K562 (cell line): ENCODE measurements at regions not wholly inside any gene's neighbourhood (a gene's known extent, or its start where the extent isn't known, plus 50 kb on each side); places are given as distances from the start of the nearest gene placed in this dataset.

Experiments used
- ATAC-seq: fragments of 200-7000 bp; cut with Tn5 transposase; 3 replicates; pipeline ENCODE4 v1.9.1; 2020; ENCODE audit warnings: moderate library complexity
- BruUV-seq: library from RNA; stranded (reverse); fragments of 400-500 nt; replicated peaks from 2 replicates; lab custom pipeline; 2021; lab: Mats Ljungman, UMichigan
- CTCF ChIA-PET: fragments of 300-600 bp; formaldehyde crosslinking; extraction: SDS; loops from one replicate; lab custom pipeline; 2021; ENCODE audit warnings: low intra/inter-chr PET ratio; lab: Yijun Ruan, JAX
- POLR2A ChIA-PET: fragments of 300-600, 350-650 bp; sonication (Branson Sonifier 250); formaldehyde crosslinking; extraction: SDS; loops from one replicate; lab custom pipeline; 2021; ENCODE audit warnings: antibody characterized with exemption, inconsistent platforms; lab: Yijun Ruan, JAX
- DNase-seq, 4 experiments: peaks; one replicate each; pipeline versions ENCODE4 v3.0.0 to v3.0.0-alpha.2; 2011 to 2018; ENCODE audit warnings: low spot score in 3 of 4, mixed read lengths in 3 of 4; ENCODE audit errors: extremely low read depth in 1 of 4
- FAIRE-seq: peaks from 2 replicates; lab custom pipeline; 2011; peaks lifted over from hg19 to GRCh38; lab: Jason Lieb, UNC
- H2AFZ ChIP-seq: 2 replicates; pipeline ENCODE4 v1.6.0; 2011; ENCODE audit warnings: low read depth, low read length, control low read depth, inconsistent platforms
- H3K27ac ChIP-seq: fragments of 200-600 bp; 3 replicates; pipeline ENCODE4 v1.8.0; 2011; ENCODE audit warnings: low read depth, mild to moderate bottlenecking, control low read depth, inconsistent platforms, low read length, moderate library complexity, mixed read lengths; ENCODE audit errors: extremely low read depth
- H3K27me3 ChIP-seq, 2 experiments: fragments of 300-600 bp in 1 of 2; 2 replicates in 1 of 2; 3 replicates in 1 of 2; pipeline versions ENCODE4 v1.6.0 to v1.8.0; 2011; ENCODE audit warnings: inconsistent platforms in 2 of 2, low read length in 2 of 2, mild to moderate bottlenecking in 1 of 2, mixed read lengths in 1 of 2, moderate library complexity in 1 of 2; ENCODE audit not compliant: control insufficient read depth in 2 of 2, insufficient read depth in 2 of 2
- H3K36me3 ChIP-seq: fragments of 300-600 bp; 3 replicates; pipeline ENCODE4 v1.8.0; 2011; ENCODE audit warnings: mild to moderate bottlenecking, low read length, inconsistent platforms; ENCODE audit not compliant: control insufficient read depth, insufficient read depth
- H3K4me1 ChIP-seq, 2 experiments: fragments of 200-600 bp in 1 of 2; replicated peaks in 1 of 2; 2 replicates in 1 of 2; 3 replicates in 1 of 2; pipeline versions ENCODE4 v1.5.1 to v1.8.0; 2011; ENCODE audit warnings: inconsistent platforms in 2 of 2, low read length in 2 of 2, mild to moderate bottlenecking in 1 of 2, mixed read lengths in 1 of 2, moderate library complexity in 1 of 2; ENCODE audit not compliant: control insufficient read depth in 2 of 2, insufficient read depth in 2 of 2
- H3K4me2 ChIP-seq: 2 replicates; pipeline ENCODE4 v1.6.1; 2011; ENCODE audit warnings: low read length, control low read depth, inconsistent platforms, mixed read lengths; ENCODE audit not compliant: insufficient read depth
- H3K4me3 ChIP-seq: fragments of 200-600 bp; sonication (generic), shearing (Covaris generic); 2 replicates; pipeline ENCODE4 v1.5.1; 2016; ENCODE audit warnings: control low read depth, inconsistent platforms
- H3K79me2 ChIP-seq: fragments of 200-600 bp; 3 replicates; pipeline ENCODE4 v1.8.0; 2011; ENCODE audit warnings: low read length, inconsistent platforms; ENCODE audit not compliant: control insufficient read depth, insufficient read depth
- H3K9ac ChIP-seq, 2 experiments: 2 replicates each; pipeline versions ENCODE4 v1.6.0 to v1.6.1; 2011; ENCODE audit warnings: low read depth in 2 of 2, low read length in 2 of 2, control low read depth in 1 of 2, inconsistent platforms in 1 of 2, mild to moderate bottlenecking in 1 of 2, mixed read lengths in 1 of 2; ENCODE audit not compliant: insufficient read depth in 1 of 2
- H3K9me1 ChIP-seq: one replicate; pipeline ENCODE4 v1.6.0; 2011; ENCODE audit warnings: inconsistent platforms, mild to moderate bottlenecking, low read length, moderate library complexity; ENCODE audit not compliant: control insufficient read depth, insufficient read depth
- H3K9me3 ChIP-seq: replicated peaks from 2 replicates; pipeline ENCODE4 v1.5.1; 2011; ENCODE audit warnings: low read depth, low read length, inconsistent platforms; ENCODE audit not compliant: control insufficient read depth, insufficient read depth
- H4K20me1 ChIP-seq: replicated peaks from 2 replicates; pipeline ENCODE4 v1.6.1; 2011; ENCODE audit warnings: low read length, inconsistent platforms, mixed read lengths; ENCODE audit not compliant: control insufficient read depth, insufficient read depth
- ARHGAP35 ChIP-seq: fragments of 450-650 bp; IDR thresholded peaks from 2 replicates; pipeline ENCODE4 v1.6.1; 2018; ENCODE audit not compliant: partially characterized antibody
- BACH1 ChIP-seq: fragments of 200-800 bp; sonication (Bioruptor generic); IDR thresholded peaks from 2 replicates; pipeline ENCODE4 v1.6.1; 2016; ENCODE audit warnings: missing genetic modification characterization, missing compliant biosample characterization
- ELF2 ChIP-seq: fragments of 250-450 bp; sonication (Bioruptor Pico); IDR thresholded peaks from 2 replicates; pipeline ENCODE4 v1.5.0; 2021; ENCODE audit warnings: mild to moderate bottlenecking
- FOS ChIP-seq: IDR thresholded peaks from 3 replicates; pipeline ENCODE4 v1.6.1; 2011; ENCODE audit not compliant: insufficient read length; ENCODE audit errors: extremely low read depth
- FOXK1 ChIP-seq: sonication (generic); formaldehyde crosslinking; IDR thresholded peaks from 2 replicates; pipeline ENCODE4 v1.8.0; 2022; ENCODE audit warnings: missing genetic modification reagents, mild to moderate bottlenecking, borderline replicate concordance
- IRF2 ChIP-seq: sonication (generic); formaldehyde crosslinking; IDR thresholded peaks from 2 replicates; pipeline ENCODE4 v1.8.1; 2022; ENCODE audit warnings: mild to moderate bottlenecking, missing genetic modification reagents
- MAZ ChIP-seq, 2 experiments: fragments of 450-650 bp in 1 of 2; sonication (generic) in 1 of 2; formaldehyde crosslinking; IDR thresholded peaks in 1 of 2; conservative IDR thresholded peaks in 1 of 2; 2 replicates each; pipeline versions ENCODE4 v1.4.0 to v1.5.0; 2020; ENCODE audit warnings: mild to moderate bottlenecking in 1 of 2, missing genetic modification reagents in 1 of 2
- MTA1 ChIP-seq: fragments of 450-650 bp; IDR thresholded peaks from 2 replicates; pipeline ENCODE4 v1.6.1; 2017; ENCODE audit warnings: borderline replicate concordance
- SREBF2 ChIP-seq: sonication (generic); formaldehyde crosslinking; IDR thresholded peaks from 2 replicates; pipeline ENCODE4 v1.4.0; 2020; ENCODE audit warnings: mild to moderate bottlenecking, missing genetic modification reagents
- ZNF175 ChIP-seq: fragments of 200-800 bp; sonication (Bioruptor generic); IDR thresholded peaks from 2 replicates; pipeline ENCODE4 v1.6.1; 2016; ENCODE audit warnings: low read depth, mild to moderate bottlenecking, missing genetic modification characterization, missing compliant biosample characterization
- ZNF77 ChIP-seq: fragments of 250-450 bp; sonication (Bioruptor Pico); IDR thresholded peaks from 2 replicates; pipeline ENCODE4 v1.5.0; 2020
- WGBS: fragments of 100-300 bp; shearing (Covaris generic); methylation state at CpG from one replicate; pipeline ENCODE4 v1.1.6; 2016; ENCODE audit warnings: low coverage, mixed read lengths; ENCODE audit not compliant: insufficient coverage; ENCODE audit errors: missing lambda C conversion rate; 5-methylcytosine and 5-hydroxymethylcytosine counted together
- in situ Hi-C: fragments of 300-500 bp; cut with MboI; formaldehyde crosslinking; loops from 4 replicates; pipeline ENCODE4 v1.15.0; 2018; ENCODE audit warnings: inconsistent platforms, mixed read lengths
- intact Hi-C: fragments of 100-400 bp; cut with micrococcal nuclease; formaldehyde crosslinking; loops from 2 replicates; pipeline ENCODE4 v1.14.2; 2022
- TF ChIP-seq, protein P1 (sequence below): sonication (generic); formaldehyde crosslinking; IDR thresholded peaks from 2 replicates; pipeline ENCODE4 v1.8.0; 2022; ENCODE audit warnings: mild to moderate bottlenecking, missing genetic modification reagents
- TF ChIP-seq, protein P2 (sequence below): fragments of 200-800 bp; sonication (Bioruptor generic); IDR thresholded peaks from 2 replicates; pipeline ENCODE4 v1.6.1; 2016; ENCODE audit warnings: missing genetic modification characterization, missing compliant biosample characterization
- TF ChIP-seq, protein P3 (sequence below): fragments of 450-650 bp; formaldehyde crosslinking; IDR thresholded peaks from 2 replicates; pipeline ENCODE4 v1.4.0; 2022; ENCODE audit warnings: missing genetic modification characterization

DNA sequence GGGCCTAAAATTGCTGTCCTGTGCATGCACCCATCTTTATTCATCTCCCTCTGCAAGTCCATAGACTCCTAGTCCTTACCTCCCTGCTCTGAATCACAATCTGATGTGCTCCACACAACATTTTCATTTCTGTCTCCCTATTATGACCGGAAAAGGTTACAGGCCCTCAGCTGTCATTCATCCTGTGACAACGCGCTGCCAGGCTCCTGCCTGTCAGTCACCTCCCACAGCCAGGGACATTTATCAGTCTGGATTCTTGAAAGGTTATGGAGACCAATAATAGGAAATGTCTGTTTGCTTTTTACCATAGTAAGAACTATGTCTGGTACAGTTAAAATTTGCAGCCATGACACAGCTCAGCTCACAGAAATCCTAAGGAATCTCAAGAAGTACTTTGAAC lies 197.1 kb downstream of the RDH14 start:
- Histone ChIP-seq H3K4me2 (no peak overlapping the region), H3K9me1 (no peaks in the 10 kb centered on the region), H3K9me3 (no peaks in the 10 kb centered on the region), H3K27me3 (no peaks in the 10 kb centered on the region), H3K36me3 (no peaks in the 10 kb centered on the region), H3K4me3 (no peak overlapping the region), H3K9ac (no peak overlapping the region), H2AFZ (no peak overlapping the region), H3K79me2 (no peaks in the 10 kb centered on the region), H4K20me1 (no peaks in the 10 kb centered on the region), H3K27ac (no peak overlapping the region), H3K4me1 (no peaks in the 10 kb centered on the region)
- intact Hi-C loops = no loop called here
- ATAC-seq (no peak), FAIRE-seq (no peak), DNase-seq (no peak)
- CTCF ChIA-PET = no interaction called here
- TF ChIP-seq MTA1 (no peak), MAZ (CRISPR knock-in tag; conservative IDR thresholded peaks at IDR 0.05 in 1 of 2, IDR thresholded peaks at IDR 0.05 in 1 of 2) (no peak), ZNF77 (CRISPR knock-in tag) (no peak), FOXK1 (CRISPR knock-in tag) (no peak), IRF2 (no peak), ELF2 (CRISPR knock-in tag) (no peak), ZNF175 (CRISPR knock-in tag) (no peak), SREBF2 (no peak), ARHGAP35 (no peak), BACH1 (tag) (no peak), FOS (no peak)
- TF ChIP-seq, protein P1, sequence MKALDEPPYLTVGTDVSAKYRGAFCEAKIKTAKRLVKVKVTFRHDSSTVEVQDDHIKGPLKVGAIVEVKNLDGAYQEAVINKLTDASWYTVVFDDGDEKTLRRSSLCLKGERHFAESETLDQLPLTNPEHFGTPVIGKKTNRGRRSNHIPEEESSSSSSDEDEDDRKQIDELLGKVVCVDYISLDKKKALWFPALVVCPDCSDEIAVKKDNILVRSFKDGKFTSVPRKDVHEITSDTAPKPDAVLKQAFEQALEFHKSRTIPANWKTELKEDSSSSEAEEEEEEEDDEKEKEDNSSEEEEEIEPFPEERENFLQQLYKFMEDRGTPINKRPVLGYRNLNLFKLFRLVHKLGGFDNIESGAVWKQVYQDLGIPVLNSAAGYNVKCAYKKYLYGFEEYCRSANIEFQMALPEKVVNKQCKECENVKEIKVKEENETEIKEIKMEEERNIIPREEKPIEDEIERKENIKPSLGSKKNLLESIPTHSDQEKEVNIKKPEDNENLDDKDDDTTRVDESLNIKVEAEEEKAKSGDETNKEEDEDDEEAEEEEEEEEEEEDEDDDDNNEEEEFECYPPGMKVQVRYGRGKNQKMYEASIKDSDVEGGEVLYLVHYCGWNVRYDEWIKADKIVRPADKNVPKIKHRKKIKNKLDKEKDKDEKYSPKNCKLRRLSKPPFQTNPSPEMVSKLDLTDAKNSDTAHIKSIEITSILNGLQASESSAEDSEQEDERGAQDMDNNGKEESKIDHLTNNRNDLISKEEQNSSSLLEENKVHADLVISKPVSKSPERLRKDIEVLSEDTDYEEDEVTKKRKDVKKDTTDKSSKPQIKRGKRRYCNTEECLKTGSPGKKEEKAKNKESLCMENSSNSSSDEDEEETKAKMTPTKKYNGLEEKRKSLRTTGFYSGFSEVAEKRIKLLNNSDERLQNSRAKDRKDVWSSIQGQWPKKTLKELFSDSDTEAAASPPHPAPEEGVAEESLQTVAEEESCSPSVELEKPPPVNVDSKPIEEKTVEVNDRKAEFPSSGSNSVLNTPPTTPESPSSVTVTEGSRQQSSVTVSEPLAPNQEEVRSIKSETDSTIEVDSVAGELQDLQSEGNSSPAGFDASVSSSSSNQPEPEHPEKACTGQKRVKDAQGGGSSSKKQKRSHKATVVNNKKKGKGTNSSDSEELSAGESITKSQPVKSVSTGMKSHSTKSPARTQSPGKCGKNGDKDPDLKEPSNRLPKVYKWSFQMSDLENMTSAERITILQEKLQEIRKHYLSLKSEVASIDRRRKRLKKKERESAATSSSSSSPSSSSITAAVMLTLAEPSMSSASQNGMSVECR (CRISPR knock-in tag) = no peak
- TF ChIP-seq, protein P2, sequence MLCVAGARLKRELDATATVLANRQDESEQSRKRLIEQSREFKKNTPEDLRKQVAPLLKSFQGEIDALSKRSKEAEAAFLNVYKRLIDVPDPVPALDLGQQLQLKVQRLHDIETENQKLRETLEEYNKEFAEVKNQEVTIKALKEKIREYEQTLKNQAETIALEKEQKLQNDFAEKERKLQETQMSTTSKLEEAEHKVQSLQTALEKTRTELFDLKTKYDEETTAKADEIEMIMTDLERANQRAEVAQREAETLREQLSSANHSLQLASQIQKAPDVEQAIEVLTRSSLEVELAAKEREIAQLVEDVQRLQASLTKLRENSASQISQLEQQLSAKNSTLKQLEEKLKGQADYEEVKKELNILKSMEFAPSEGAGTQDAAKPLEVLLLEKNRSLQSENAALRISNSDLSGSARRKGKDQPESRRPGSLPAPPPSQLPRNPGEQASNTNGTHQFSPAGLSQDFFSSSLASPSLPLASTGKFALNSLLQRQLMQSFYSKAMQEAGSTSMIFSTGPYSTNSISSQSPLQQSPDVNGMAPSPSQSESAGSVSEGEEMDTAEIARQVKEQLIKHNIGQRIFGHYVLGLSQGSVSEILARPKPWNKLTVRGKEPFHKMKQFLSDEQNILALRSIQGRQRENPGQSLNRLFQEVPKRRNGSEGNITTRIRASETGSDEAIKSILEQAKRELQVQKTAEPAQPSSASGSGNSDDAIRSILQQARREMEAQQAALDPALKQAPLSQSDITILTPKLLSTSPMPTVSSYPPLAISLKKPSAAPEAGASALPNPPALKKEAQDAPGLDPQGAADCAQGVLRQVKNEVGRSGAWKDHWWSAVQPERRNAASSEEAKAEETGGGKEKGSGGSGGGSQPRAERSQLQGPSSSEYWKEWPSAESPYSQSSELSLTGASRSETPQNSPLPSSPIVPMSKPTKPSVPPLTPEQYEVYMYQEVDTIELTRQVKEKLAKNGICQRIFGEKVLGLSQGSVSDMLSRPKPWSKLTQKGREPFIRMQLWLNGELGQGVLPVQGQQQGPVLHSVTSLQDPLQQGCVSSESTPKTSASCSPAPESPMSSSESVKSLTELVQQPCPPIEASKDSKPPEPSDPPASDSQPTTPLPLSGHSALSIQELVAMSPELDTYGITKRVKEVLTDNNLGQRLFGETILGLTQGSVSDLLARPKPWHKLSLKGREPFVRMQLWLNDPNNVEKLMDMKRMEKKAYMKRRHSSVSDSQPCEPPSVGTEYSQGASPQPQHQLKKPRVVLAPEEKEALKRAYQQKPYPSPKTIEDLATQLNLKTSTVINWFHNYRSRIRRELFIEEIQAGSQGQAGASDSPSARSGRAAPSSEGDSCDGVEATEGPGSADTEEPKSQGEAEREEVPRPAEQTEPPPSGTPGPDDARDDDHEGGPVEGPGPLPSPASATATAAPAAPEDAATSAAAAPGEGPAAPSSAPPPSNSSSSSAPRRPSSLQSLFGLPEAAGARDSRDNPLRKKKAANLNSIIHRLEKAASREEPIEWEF (CRISPR knock-in tag) = no peak
- TF ChIP-seq, protein P3, sequence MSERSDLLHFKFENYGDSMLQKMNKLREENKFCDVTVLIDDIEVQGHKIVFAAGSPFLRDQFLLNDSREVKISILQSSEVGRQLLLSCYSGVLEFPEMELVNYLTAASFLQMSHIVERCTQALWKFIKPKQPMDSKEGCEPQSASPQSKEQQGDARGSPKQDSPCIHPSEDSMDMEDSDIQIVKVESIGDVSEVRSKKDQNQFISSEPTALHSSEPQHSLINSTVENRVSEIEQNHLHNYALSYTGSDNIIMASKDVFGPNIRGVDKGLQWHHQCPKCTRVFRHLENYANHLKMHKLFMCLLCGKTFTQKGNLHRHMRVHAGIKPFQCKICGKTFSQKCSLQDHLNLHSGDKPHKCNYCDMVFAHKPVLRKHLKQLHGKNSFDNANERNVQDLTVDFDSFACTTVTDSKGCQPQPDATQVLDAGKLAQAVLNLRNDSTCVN (CRISPR knock-in tag) = no peak
- 2% methylated on average over 3 of the region's 3 CpGs for WGBS
- in situ Hi-C loops = no loop called here
- BruUV-seq = no TSS peak
- POLR2A ChIA-PET = no interaction called here
